Prostate gland (tissue), 2 donors: ENCODE measurements at regions not wholly inside any gene's neighbourhood (a gene's known extent, or its start where the extent isn't known, plus 50 kb on each side); places are given as distances from the start of the nearest gene placed in this dataset.

ENCODE experiments used
- DNase-seq: peaks from one replicate; pipeline ENCODE4 v3.0.0-alpha.2; 2019; ENCODE audit warnings: low spot score
- H3K27ac ChIP-seq, 2 donors: fragments of 200-600 bp; sonication (generic); 2 replicates each; pipeline ENCODE4 v1.5.1; 2017 to 2019
- H3K27me3 ChIP-seq: fragments of 200-600 bp; sonication (generic); replicated peaks from 2 replicates; pipeline ENCODE4 v1.5.1; 2019; ENCODE audit not compliant: insufficient read depth
- H3K36me3 ChIP-seq, 2 donors: fragments of 200-600 bp; sonication (generic); 1 replicate in 1 of 2; 2 replicates in 1 of 2; pipeline versions ENCODE4 v1.5.1 to v1.8.1; 2017 to 2019
- H3K4me1 ChIP-seq: fragments of 200-600 bp; sonication (generic); replicated peaks from 2 replicates; pipeline ENCODE4 v1.5.1; 2019
- H3K4me3 ChIP-seq, 2 donors: fragments of 200-600 bp; sonication (generic); 2 replicates each; pipeline ENCODE4 v1.5.1; 2017 to 2019
- H3K9me3 ChIP-seq: fragments of 200-600 bp; sonication (generic); 2 replicates; pipeline ENCODE4 v1.5.1; 2017
- POLR2A ChIP-seq: fragments of 450-650 bp; IDR thresholded peaks from one replicate; pipeline ENCODE4 v1.6.1; 2016; ENCODE audit warnings: antibody characterized with exemption, mild to moderate bottlenecking
- POLR2AphosphoS5 ChIP-seq: sonication (generic); formaldehyde crosslinking; IDR thresholded peaks from one replicate; pipeline ENCODE4 v1.6.1; 2017; ENCODE audit warnings: antibody characterized with exemption
- WGBS: methylation state at CpG from one replicate; pipeline ENCODE4 v1.1.5; 2018; 5-methylcytosine and 5-hydroxymethylcytosine counted together
- intact Hi-C: fragments of 100-400 bp; cut with DNase I; formaldehyde crosslinking; loops from one replicate; pipeline ENCODE4 v1.14.2; 2022
- TF ChIP-seq, protein P1 (sequence below), 4 experiments: fragments of 200-600 bp in 2 of 4; fragments of 450-650 bp in 2 of 4; sonication (generic) in 2 of 4; IDR thresholded peaks; 1 replicate in 3 of 4; 2 replicates in 1 of 4; pipeline ENCODE4 v1.5.1; 2016 to 2019; ENCODE audit warnings: antibody characterized with exemption in 4 of 4, mild to moderate bottlenecking in 2 of 4, moderate library complexity in 2 of 4

DNA sequence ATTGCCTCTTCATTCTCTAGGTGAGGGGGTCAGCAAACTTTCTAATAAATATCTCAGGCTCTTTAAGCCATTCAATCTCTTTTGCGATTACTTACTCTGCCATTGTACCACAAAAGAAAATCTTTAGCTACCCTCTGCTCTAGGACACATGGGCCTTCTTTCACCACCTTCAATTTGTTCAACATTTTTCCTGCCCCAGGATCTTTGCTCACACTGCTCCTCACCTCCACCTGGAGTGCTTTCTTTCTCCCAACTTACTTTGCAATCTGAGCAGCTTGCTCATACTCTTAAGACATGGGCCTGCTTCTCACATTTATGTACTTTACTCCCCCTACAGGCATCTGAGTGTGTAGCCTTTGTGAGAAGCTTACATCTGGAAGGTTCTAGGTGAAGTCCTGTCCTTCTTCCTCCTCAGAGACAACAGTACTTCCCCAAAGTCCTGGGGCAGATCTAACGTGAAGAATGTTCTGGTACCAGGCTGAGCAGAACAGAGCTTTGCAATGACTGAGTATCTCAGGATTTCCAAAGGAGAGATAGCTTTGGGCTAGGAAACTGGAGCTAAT, 55.0 kb upstream of the PRDM5 start:
- H3K27me3 ChIP-seq: no peaks in the 10 kb centered on the region
- no peaks in the 10 kb centered on the region for H3K9me3 ChIP-seq
- H3K4me1 ChIP-seq: no peaks in the 10 kb centered on the region
- no peak for DNase-seq
- intact Hi-C loops: no loop called here
- TF ChIP-seq, protein P1, sequence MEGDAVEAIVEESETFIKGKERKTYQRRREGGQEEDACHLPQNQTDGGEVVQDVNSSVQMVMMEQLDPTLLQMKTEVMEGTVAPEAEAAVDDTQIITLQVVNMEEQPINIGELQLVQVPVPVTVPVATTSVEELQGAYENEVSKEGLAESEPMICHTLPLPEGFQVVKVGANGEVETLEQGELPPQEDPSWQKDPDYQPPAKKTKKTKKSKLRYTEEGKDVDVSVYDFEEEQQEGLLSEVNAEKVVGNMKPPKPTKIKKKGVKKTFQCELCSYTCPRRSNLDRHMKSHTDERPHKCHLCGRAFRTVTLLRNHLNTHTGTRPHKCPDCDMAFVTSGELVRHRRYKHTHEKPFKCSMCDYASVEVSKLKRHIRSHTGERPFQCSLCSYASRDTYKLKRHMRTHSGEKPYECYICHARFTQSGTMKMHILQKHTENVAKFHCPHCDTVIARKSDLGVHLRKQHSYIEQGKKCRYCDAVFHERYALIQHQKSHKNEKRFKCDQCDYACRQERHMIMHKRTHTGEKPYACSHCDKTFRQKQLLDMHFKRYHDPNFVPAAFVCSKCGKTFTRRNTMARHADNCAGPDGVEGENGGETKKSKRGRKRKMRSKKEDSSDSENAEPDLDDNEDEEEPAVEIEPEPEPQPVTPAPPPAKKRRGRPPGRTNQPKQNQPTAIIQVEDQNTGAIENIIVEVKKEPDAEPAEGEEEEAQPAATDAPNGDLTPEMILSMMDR (IDR thresholded peaks at IDR 0.05): peak in 3 of 4 experiments; percentile 19 to 22 (median 19)
- TF ChIP-seq POLR2A: no peak
- TF ChIP-seq POLR2AphosphoS5: no peak
- H3K27ac ChIP-seq: no peak overlapping the region
- 84% methylated on average over 2 of the region's 2 CpGs for WGBS
- no peaks in the 10 kb centered on the region for H3K36me3 ChIP-seq
- no peak overlapping the region for H3K4me3 ChIP-seq

DNA sequence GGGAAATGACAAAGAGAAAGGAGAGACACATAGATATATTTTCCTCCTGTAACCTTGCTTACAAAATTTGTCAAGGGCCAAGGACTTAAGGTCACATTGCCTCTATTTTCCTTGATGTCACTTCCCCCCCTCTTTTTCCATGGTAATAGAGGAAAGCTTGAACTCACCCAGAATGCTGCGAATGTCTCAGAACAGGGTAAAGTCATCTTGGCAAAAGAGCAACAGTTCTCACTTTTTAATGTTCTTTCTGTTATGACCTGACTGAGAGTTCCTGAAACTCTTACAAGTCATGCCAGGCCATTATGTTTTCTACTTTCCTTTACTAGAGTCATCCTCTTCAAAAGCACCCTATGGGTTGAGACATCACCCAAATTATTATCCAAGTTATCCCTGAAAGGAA, 50.7 kb upstream of the PRDM5 start:
- intact Hi-C loops: no loop called here
- 32% methylated on average over 1 of the region's 1 CpG for WGBS
- Histone ChIP-seq H3K4me3 (no peak overlapping the region), H3K27me3 (no peaks in the 10 kb centered on the region), H3K27ac (no peak overlapping the region), H3K9me3 (no peaks in the 10 kb centered on the region), H3K4me1 (no peaks in the 10 kb centered on the region), H3K36me3 (no peaks in the 10 kb centered on the region)
- DNase-seq: no peak
- TF ChIP-seq POLR2A (no peak), POLR2AphosphoS5 (no peak)
- TF ChIP-seq, protein P1 (IDR thresholded peaks at IDR 0.05): no peak
